Uterus (tissue), 2 donors: ENCODE measurements at regions not wholly inside any gene's neighbourhood (a gene's known extent, or its start where the extent isn't known, plus 50 kb on each side); places are given as distances from the start of the nearest gene placed in this dataset.

Experiments used
- POLR2A ChIP-seq, 2 donors: fragments of 450-650 bp; IDR thresholded peaks; one replicate each; pipeline ENCODE4 v1.6.1; 2016; ENCODE audit warnings: antibody characterized with exemption in 2 of 2, mild to moderate bottlenecking in 1 of 2, moderate library complexity in 1 of 2
- TF ChIP-seq, protein P1 (sequence below), 4 experiments: fragments of 200-600 bp in 2 of 4; fragments of 450-650 bp in 2 of 4; sonication (generic) in 2 of 4; IDR thresholded peaks; one replicate each; pipeline ENCODE4 v1.5.1; 2016 to 2019; ENCODE audit warnings: antibody characterized with exemption in 4 of 4, mild to moderate bottlenecking in 2 of 4, moderate library complexity in 1 of 4

DNA sequence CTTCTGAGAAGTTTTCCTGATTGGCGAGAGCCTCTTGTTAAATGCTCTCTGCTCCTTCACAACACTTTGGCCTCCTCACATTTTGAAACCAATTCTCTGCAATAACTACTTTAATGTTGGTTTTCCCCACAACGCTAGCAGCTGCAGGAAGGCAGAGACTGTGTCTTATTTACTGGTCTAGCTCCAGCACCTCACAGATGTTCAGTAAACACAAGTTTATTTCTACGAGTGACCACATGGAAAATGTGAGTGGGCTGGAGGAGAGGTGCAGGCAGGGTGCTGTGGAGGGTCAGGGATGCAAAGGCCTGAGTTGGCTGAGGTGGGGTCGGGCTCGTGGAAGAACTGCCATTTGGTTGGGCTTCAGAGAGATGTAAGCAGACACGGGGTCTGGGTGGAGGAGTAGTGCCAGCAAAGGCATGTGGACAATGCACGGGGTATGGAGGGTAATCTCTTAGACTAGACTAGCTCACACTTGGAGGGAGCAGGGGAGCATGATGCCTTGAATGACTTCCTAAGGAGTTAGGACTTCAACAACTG lies 117.4 kb upstream of the RTL1 start:
- TF ChIP-seq, protein P1, sequence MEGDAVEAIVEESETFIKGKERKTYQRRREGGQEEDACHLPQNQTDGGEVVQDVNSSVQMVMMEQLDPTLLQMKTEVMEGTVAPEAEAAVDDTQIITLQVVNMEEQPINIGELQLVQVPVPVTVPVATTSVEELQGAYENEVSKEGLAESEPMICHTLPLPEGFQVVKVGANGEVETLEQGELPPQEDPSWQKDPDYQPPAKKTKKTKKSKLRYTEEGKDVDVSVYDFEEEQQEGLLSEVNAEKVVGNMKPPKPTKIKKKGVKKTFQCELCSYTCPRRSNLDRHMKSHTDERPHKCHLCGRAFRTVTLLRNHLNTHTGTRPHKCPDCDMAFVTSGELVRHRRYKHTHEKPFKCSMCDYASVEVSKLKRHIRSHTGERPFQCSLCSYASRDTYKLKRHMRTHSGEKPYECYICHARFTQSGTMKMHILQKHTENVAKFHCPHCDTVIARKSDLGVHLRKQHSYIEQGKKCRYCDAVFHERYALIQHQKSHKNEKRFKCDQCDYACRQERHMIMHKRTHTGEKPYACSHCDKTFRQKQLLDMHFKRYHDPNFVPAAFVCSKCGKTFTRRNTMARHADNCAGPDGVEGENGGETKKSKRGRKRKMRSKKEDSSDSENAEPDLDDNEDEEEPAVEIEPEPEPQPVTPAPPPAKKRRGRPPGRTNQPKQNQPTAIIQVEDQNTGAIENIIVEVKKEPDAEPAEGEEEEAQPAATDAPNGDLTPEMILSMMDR (IDR thresholded peaks at IDR 0.05), result no peak
- TF ChIP-seq POLR2A (IDR thresholded peaks at IDR 0.05), result no peak
